ENCODE measurements at regions not wholly inside any gene's neighbourhood (a gene's known extent, or its start where the extent isn't known, plus 50 kb on each side); places are given as distances from the start of the nearest gene placed in this dataset.

GRCh38 chr2:121061633-121062032, 223.4 kb downstream of the TFCP2L1 start:
- TF ChIP-seq EP300 (IDR thresholded peaks at IDR 0.05) (no peak), POLR2AphosphoS5 (IDR thresholded peaks at IDR 0.05) (no peak), POLR2A (IDR thresholded peaks at IDR 0.05) (no peak), CTCF (IDR thresholded peaks at IDR 0.05) (no peak)

Data from stomach (tissue), 4 donors.